ENCODE measurements at regions not wholly inside any gene's neighbourhood (a gene's known extent, or its start where the extent isn't known, plus 50 kb on each side); places are given as distances from the start of the nearest gene placed in this dataset.
"Not testable (repeated sequence)": the region's sequence is repeated elsewhere in the genome, so short reads cannot be mapped to it uniquely, and the experiment has no call there.

- no peak for DNase-seq
Observed at GRCh38 chr15:38818157-38818790, 253.7 kb upstream of the RASGRP1 start.

- DNase-seq: no peak
Observed at GRCh38 chr15:38819387-38819950, 254.9 kb upstream of the RASGRP1 start.

- no peak for DNase-seq
Observed at GRCh38 chr15:38823263-38823662, 258.6 kb upstream of the RASGRP1 start.

GRCh38 chr15:38824719-38825118, 260.1 kb upstream of the RASGRP1 start:
- DNase-seq: no peak

- no peak for DNase-seq
Observed at GRCh38 chr15:38826880-38827279, 262.3 kb upstream of the RASGRP1 start.

- DNase-seq: no peak
Observed at GRCh38 chr15:38828031-38828532, 263.5 kb upstream of the RASGRP1 start.

- no peak for DNase-seq
Observed at GRCh38 chr15:38829086-38829485, 264.5 kb upstream of the RASGRP1 start.

GRCh38 chr15:38842226-38842625, 277.6 kb upstream of the RASGRP1 start:
- DNase-seq: no peak

GRCh38 chr15:38843051-38843501, 278.5 kb upstream of the RASGRP1 start:
- no peak for DNase-seq

- no peak for DNase-seq
Observed at GRCh38 chr15:38843736-38844590, 279.3 kb upstream of the RASGRP1 start.

- no peak for DNase-seq
Observed at GRCh38 chr15:38844736-38845135, 280.1 kb upstream of the RASGRP1 start.

- DNase-seq: no peak
Observed at GRCh38 chr15:38846346-38846745, 281.7 kb upstream of the RASGRP1 start.

GRCh38 chr15:38847666-38848065, 283.1 kb upstream of the RASGRP1 start:
- DNase-seq: no peak

GRCh38 chr15:38849046-38849445, 284.4 kb upstream of the RASGRP1 start:
- DNase-seq: no peak

GRCh38 chr15:38852188-38852587, 287.6 kb upstream of the RASGRP1 start:
- DNase-seq: not testable (repeated sequence)

GRCh38 chr15:38853608-38854007, 289.0 kb upstream of the RASGRP1 start:
- DNase-seq: no peak

- DNase-seq: no peak
Observed at GRCh38 chr15:38854506-38854905, 289.9 kb upstream of the RASGRP1 start.

- no peak for DNase-seq
Observed at GRCh38 chr15:38857814-38858213, 293.2 kb upstream of the RASGRP1 start.

- no peak for DNase-seq
Observed at GRCh38 chr15:38859574-38859973, 295.0 kb upstream of the RASGRP1 start.

GRCh38 chr15:38860253-38860652, 295.6 kb upstream of the RASGRP1 start:
- DNase-seq: no peak

GRCh38 chr15:38860674-38861073, 296.1 kb upstream of the RASGRP1 start:
- no peak for DNase-seq

GRCh38 chr15:38861108-38861507, 296.5 kb upstream of the RASGRP1 start:
- no peak for DNase-seq

GRCh38 chr15:38862099-38862498, 297.5 kb upstream of the RASGRP1 start:
- DNase-seq: no peak

GRCh38 chr15:38863381-38863780, 298.8 kb upstream of the RASGRP1 start:
- DNase-seq: no peak
